HG02852 (cell line): ENCODE measurements at regions not wholly inside any gene's neighbourhood (a gene's known extent, or its start where the extent isn't known, plus 50 kb on each side); places are given as distances from the start of the nearest gene placed in this dataset.

ENCODE experiments used
- ATAC-seq: cut with Tn5 transposase; IDR thresholded peaks from one replicate; pipeline ENCODE4 v1.9.1; 2021; ENCODE audit warnings: mild to moderate bottlenecking, moderate library complexity; ENCODE audit not compliant: unreplicated experiment

DNA sequence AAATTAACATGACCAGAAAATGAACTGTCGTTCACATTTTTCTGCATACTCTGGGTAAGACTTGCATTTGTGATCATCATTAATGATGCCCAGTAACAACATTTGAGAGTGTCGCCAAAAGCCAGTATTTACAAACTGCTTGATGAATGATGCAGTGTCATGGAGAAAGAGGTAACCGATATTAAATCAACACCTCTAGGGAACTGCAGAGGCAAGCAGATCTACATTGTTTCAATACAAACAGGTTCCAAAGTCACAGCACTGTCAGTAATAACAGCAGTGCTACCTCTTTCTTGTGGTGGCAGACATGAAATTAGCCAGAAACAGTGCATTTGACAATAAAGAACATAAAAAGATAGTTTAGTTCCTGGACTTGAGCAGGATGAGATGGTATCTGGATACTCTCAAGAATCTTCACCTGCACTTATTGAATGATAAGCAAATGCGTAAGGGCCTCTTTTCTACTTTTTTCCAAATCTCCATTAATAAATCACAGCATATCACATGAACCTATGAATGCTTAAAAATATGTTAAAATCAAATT, 456.6 kb downstream of the ARHGEF28 start:
- ATAC-seq: no peak

GRCh38 chr5:74081126-74081525, 455.1 kb downstream of the ARHGEF28 start:
- no peak for ATAC-seq

DNA sequence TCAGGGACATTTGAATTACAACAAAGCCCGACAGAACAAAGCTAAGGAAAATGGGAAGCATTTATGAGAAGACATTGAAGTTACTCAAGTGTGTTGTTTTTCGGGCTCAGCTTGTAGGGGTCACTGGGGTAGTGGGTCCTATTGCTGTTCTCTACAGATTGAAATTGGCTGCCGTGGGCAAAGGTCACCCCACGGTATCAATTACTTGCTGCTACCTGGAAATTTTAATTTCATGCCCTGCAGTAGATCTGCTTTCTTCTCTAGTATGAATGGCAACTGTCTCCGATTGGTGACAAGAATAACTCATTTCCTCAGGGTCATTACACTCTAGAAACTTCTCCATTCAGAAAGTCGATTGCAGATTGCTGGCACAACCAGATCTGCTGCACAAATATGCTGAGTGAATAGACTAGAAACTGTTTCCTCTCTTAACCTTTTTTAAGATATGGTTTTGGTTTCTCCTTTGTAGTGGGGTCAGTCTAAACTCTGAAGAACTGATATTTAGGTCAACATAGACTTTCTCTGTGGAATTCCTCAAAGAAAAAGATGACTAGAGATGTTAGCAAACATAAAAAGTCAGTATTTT, 454.1 kb downstream of the ARHGEF28 start:
- no peak for ATAC-seq

DNA sequence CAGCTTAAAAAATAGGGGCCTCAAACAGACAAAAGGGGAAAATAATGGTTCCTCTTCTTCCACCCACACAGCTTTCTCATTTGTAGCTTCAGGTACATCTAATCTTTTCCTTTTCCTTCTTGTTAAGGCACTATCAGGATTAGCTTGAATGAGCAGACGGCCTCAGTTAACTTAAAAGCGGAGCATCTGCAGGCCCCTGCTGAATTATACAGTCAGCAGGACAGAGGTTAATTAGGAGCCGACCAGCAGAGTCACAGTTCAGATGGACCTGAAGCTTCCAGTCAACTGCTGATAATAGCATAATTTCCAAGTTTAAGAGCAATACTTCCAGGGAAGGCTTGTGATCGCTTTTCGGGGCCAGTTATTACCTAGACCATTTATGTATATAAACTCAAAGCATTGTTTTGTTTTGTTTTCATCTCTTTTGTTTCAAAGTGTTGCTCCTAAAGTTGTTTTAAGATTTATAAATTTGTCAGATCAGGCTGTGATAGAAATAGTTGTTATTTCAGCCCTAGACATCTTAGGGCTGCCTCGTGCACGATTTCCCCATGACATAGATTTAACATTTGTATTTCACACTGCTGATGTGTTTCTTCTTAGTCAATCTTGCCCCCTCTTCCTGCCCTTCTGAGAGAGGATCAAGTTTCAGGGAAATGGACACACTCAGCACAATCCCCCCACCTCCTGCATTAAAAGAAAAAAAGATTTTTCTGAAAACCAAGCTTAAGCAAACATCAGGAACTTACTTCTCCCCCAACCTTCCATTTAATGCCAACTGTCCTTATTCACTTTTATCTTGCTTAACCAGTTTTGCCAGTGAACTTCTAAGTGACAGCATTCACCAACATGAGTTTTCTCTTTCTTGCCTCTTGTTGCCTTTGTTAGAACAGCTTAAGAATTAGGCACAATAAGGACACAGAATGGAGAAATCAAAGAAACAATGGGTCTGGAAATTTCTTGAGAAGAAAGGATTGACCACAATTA, 449.8 kb downstream of the ARHGEF28 start:
- no peak for ATAC-seq

GRCh38 chr5:74074111-74074510, 448.1 kb downstream of the ARHGEF28 start:
- ATAC-seq: no peak

DNA sequence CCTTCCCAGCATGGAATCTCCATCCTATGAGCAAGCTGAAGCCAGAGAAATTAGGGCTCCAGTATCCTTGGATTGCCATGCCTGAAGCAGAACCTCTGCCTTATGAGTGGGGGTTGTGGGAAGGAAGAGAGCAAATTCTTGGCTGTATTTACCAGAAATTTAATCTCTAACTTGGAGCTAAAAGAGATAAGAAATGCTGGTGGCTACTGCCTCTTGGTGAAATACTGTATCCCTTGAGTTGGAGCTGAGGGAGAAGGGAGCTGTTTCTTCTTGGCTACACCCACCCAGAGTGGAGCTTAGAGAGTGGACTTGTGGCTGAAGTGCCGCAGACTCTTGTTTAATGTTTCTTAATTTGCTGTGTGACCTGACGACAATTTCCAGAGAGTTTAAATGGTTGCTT, 447.3 kb downstream of the ARHGEF28 start:
- ATAC-seq: no peak

GRCh38 chr5:74072646-74073045, 446.6 kb downstream of the ARHGEF28 start:
- ATAC-seq: no peak

DNA sequence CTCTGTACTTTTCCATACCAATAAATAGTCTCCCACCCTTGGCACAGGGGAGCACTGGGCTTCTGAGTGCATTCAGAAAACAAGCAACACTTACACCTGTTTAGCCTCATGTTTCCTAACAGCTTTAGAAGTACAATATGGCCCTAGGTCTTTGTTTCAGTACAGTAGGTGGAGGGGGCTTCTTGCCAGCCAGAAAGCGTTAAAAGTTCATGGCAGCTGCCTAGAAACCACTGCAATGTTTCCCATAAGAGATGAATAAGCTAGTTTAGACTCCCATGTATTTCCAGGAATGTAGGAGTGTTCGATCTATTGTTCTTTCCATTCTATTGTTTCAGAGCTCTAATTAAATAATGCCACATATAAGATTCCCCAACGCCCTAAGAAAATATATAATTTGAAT, 444.8 kb downstream of the ARHGEF28 start:
- no peak for ATAC-seq

DNA sequence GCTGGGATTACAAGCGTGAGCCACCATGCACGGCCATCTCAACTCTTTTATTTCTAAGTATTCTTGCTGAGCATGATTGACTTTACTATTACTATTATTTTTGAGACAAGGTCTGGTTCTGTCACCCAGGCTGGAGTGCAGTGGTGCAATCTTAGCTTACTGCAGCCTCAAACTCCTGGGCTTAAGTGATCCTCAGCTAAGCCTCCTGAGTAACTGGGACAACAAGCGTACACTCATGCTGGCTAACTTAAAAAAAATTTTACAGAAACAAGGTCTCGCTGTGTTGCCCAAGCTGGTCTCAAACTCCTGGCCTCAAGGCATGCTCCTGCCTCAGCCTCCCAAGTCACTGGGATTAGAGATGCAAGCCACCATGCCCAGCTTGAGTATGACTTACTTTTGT, 443.7 kb downstream of the ARHGEF28 start:
- no peak for ATAC-seq

- ATAC-seq: no peak
Measured at GRCh38 chr5:74067748-74068541, 441.9 kb downstream of the ARHGEF28 start.

- ATAC-seq: no peak
Measured at GRCh38 chr5:74064911-74065310, 438.9 kb downstream of the ARHGEF28 start.

- ATAC-seq: no peak
Measured at GRCh38 chr5:74064225-74064624, 438.2 kb downstream of the ARHGEF28 start.

DNA sequence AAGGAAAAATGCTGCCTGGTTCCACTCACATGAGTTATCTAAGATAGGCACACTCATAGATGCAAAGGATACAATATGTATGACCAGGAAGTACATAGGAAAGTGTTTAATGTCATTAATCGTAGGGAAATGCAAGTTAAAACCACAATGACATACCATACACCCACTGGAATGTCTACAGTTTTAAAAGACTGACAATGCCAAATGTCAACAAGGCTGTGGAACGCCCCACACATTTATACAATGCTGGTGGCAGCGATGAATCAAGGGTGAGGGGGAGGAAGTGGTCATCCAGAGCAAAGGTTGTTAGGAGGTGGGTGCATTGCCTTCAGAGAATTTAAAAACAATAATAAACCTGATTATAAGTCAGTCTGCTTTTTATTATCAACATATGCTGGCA, 437.8 kb downstream of the ARHGEF28 start:
- ATAC-seq: no peak

- no peak for ATAC-seq
Measured at GRCh38 chr5:74063346-74063745, 437.4 kb downstream of the ARHGEF28 start.

GRCh38 chr5:74061292-74061691, 435.3 kb downstream of the ARHGEF28 start:
- no peak for ATAC-seq

GRCh38 chr5:74059706-74060105, 433.7 kb downstream of the ARHGEF28 start:
- ATAC-seq: no peak

GRCh38 chr5:74056789-74057164, 430.8 kb downstream of the ARHGEF28 start:
- no peak for ATAC-seq

DNA sequence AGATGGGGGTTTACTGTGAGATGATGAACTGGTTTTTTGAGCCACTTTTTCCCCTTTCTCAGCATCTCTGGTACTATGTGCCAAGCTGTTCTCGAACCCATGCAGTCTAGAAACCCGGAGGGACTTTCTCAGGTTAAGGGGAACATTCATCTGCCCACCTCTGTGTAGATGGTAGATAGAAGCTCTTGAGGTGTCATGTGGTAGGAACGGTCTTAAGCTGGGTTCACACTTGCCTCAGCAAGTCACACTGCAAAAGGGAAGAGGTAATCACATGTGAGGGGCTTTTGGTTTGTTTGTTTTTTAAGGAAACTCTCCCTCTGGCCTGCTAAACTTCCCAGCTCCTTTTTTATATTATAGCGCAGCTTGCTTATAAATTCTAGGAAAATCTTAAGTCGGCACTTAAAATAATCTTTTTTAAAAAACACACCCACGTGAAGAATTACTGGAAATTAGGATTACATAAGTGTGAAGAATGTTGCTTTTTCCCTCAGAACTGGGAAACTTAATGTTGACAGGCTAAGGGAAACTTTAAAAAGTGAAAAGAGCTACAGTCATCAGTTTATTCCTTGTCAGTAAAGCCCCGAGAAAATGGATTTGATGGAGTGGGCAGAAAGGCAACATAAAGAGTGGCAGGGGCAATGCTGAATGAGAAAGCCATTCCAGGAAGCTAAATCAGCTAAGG, 430.3 kb downstream of the ARHGEF28 start:
- ATAC-seq: no peak

DNA sequence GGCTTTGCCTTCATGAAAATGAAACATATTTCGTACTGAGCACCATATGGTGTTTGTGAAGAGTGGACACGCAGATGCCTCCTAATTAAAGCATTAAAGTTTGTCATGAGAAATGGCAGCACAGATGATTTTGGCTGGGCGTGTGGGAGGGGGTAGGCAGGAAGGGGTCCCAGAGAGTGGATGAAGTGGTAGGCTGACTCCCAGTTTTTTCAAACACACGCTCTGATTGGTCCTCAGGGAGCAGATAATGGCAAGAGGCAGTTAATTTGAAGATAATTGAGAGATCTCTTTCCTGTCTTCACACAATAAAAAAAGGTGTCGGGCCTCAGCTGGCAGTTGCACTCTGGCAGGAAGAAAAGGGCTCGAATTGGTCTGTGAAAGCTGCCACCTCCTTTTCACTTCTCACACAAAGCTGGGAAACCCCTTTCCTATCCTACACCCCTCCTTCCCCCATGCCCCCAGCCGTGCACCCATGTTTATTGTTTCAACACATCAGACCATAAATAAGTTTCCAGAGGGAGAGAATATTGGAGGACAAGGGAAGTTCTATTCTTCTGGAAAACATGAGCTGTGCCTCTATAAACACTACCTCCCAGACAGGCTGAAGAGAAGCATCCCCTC, 429.6 kb downstream of the ARHGEF28 start:
- no peak for ATAC-seq
